ENCODE measurements at regions not wholly inside any gene's neighbourhood (a gene's known extent, or its start where the extent isn't known, plus 50 kb on each side); places are given as distances from the start of the nearest gene placed in this dataset.

- DNase-seq (ENCODE audit: low read depth in 2 of 3, low spot score in 2 of 3) = no peak
Measured at GRCh38 chr12:90899456-90900182, 55.4 kb downstream of the CCER1 start.

- DNase-seq (ENCODE audit: low read depth in 2 of 3, low spot score in 2 of 3) = no peak
Measured at GRCh38 chr12:90897986-90898385, 57.0 kb downstream of the CCER1 start.

- no peak for DNase-seq (ENCODE audit: low read depth in 2 of 3, low spot score in 2 of 3)
Measured at GRCh38 chr12:90897316-90897715, 57.7 kb downstream of the CCER1 start.

DNA sequence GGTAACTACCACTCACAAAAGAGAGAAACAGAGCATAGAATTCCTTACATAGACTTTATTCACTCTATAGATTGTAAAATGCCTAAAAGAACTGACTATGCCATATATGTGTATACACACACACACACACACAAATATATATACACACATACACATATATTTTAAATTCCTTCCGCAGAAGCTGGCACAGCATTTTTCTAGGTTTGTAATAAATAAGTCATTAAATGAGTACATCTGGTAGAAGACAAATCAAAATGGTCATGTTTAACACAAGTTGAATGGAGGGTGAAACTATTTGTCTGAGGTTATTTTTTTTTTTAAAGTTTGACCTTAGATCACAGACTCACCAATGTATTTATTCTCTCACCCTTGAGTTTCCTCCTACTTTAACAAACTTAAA lies 58.2 kb downstream of the CCER1 start:
- DNase-seq (ENCODE audit: low read depth in 2 of 3, low spot score in 2 of 3) = no peak

DNA sequence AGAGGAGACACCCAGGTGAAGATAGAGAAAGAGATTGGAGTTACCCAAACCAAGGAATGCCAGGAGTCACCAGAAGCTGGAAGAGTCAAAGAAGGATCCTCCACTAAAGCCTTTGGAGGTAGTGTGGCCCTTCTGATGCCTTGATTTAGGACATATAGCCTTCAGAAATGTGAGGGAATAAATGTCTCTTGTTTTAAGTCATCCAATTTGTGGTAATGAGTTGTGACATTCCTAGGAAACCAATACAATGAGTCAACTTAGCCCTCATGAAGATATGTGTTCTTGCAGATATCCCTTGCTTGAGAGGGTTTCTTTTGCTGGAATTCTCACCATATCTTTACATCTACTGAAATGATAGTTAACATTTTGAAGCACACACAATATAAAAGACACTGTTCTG lies 58.8 kb downstream of the CCER1 start:
- DNase-seq (ENCODE audit: low read depth in 2 of 3, low spot score in 2 of 3) = no peak

DNA sequence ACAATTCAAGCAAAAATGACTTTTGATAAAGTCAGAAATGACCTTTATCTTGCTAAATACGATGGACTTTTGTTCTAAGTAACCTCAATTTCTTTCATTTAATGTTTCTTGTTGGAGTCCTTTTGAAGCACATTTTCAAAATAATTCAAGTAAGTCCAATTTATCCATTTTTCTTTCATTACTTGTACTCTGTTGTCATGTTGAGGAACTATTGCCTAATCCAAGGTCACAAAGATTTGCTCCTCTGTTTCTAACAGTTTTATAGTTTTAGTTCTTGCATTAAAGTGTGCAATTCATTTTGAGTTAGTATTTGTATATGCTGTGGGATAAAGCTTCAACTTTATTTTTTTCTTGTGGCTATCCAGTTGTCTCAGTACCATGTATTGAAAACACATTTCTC lies 66.7 kb downstream of the CCER1 start:
- DNase-seq (ENCODE audit: low read depth in 2 of 3, low spot score in 2 of 3) = no peak

DNA sequence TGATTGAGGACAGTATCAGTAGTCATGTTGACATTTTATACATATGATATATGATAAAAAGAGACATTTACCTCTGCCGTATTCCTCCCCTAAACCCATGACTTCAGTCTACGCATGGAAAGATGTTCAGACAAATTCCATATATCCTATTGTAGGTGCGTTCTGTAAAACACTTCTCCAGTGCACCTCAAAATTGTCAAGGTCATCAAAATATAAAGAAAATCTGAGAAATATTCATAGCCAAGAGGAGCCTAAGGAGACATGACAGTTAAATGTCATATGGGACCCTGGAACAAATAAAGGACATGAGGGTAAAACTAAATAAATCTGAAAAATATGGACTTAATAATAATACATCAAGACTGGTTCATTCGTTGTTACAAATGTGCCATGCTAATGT lies 71.5 kb downstream of the CCER1 start:
- no peak for DNase-seq (ENCODE audit: low read depth in 2 of 3, low spot score in 2 of 3)

- DNase-seq (ENCODE audit: low read depth in 2 of 3, low spot score in 2 of 3) = no peak
Measured at GRCh38 chr12:90871726-90872096, 83.3 kb downstream of the CCER1 start.

DNA sequence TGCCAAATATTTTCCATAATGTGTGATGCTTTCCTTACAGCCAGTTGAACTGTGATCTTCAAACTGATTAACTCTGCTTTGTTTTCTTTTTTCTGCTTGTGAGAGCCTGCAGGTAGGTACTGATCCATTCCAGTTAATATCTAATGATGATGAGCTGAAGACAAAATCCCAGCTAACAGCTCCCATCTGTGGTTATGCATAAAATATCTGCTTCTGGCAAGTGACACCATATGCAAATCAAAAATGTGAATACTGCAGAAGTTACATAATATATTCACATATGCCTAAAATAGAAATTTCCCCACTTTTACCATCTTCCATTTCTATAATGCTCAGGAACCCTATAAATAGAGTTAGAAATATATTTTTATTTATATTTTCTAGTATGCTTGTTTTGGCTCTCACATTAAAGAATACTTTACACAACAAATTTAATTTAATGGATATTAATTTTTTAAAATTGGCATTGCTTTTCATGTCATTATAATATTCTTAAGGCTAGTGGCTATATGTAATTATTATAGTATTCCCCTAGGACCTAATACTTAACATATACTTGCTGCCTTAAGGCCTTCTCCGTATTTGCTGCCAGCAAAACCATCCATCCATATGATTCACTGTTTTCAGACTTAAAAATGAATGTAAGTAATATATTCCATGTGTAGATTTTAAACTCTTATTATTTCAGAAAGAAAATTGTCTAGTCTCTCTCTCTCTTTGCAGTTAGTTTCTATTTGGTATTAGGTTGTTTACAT lies 83.8 kb downstream of the CCER1 start:
- no peak for DNase-seq (ENCODE audit: low read depth in 2 of 3, low spot score in 2 of 3)

GRCh38 chr12:90868626-90869025 lies 86.3 kb downstream of the CCER1 start:
- no peak for DNase-seq (ENCODE audit: low read depth in 2 of 3, low spot score in 2 of 3)

DNA sequence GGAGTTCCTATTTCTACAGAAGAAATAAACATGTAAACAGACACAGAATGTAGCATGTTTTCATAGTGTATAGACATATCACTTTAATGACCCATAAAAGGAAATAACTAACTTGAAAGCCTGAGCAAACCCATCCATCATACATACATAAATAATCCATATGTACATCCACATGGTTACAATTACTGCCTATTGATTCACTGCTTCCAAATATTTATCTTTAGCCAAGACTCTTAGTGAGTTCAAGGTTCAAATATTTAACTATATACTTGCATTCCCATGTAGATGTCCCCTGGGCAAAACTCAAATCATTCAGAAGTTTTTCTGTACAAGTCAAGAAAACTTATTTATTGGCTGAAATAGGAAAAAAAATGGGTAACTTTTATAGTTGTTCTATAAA lies 95.4 kb downstream of the CCER1 start:
- no peak for DNase-seq (ENCODE audit: low read depth in 2 of 3, low spot score in 2 of 3)

DNA sequence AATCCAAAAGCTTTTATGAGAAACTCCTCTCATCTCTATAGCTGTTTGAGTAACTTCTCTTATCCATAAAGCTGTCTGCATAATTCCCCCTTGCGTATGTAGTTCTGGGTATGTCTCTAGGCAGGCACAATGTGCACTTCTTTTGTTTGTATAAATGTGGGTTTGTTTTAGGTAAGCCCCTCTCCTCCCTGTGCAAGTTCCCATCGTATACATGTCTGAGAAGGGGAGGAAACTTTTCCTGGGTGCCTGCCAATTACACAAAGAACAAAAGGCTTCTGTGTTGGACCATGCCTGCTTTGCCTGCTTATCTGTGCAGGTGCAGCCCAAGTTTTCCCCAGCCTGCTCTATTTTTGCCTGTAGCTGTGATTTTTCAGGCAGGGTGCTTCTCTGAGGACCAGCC lies 96.7 kb downstream of the CCER1 start:
- DNase-seq (ENCODE audit: low read depth in 2 of 3, low spot score in 2 of 3) = no peak

DNA sequence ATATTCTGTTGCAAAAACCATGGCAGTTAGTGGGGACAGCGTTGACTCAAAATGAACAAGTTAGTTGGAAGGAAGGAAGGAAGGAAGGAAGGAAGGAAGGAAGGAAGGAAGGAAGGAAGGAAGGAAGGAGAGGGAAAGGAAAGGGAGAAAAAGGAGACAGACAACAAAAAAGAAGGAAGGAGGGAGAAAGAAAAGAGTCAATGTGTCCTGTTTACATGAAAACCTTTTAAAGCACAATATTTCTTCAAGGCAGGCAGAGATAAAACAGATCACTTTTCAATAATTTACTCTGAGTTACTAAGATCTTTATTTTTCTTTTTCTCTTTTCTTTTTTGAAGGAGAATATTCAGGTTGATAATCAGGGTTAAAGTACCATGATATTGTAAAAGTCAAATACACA lies 99.4 kb downstream of the CCER1 start:
- DNase-seq (ENCODE audit: low read depth in 2 of 3, low spot score in 2 of 3) = no peak

- DNase-seq (ENCODE audit: low read depth in 2 of 3, low spot score in 2 of 3) = no peak
Measured at GRCh38 chr12:90854136-90854689, 100.8 kb downstream of the CCER1 start.

DNA sequence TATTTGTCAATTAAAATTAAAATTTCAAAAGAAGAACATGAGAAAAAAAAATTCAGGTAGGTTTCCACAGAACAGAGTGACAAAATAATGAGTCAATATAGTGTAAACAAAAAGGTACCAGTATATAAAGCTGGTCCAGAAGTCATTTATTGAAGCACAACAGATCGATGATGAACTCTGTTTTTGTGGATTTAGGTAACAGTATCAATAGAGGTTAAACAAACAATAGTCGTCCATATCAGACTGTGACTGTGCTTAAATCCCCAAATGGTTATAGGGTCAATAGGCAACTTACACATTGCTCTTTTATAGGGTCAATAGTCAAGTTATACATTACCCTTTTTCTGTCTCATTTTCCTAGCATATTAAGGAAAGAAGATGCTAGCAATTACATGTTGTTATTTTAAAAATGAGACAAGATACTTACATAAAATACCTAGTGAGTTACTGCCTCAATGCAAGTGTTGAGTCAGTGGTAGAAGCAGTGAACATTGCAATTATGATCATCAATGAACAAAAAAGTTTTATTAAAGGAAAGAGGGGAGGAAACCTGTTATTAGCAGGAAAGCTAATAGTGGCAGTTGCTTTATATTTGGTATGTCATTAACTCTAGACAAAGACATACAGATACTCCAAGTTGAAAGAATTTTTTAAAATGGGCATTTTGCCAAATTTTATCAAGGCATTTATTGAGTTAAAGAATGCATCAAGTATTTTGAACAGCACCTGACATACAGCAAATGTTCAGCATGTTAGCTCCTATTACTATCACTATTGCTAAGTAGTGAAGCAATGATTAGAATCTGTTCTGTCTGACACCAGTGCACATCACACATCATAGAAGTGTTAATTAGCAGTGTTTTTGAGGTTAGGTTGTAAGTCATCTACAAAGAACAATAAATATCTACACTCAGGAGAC lies 102.9 kb downstream of the CCER1 start:
- no peak for DNase-seq (ENCODE audit: low read depth in 2 of 3, low spot score in 2 of 3)

GRCh38 chr12:90842477-90842876 lies 112.5 kb downstream of the CCER1 start:
- no peak for DNase-seq (ENCODE audit: low read depth in 2 of 3, low spot score in 2 of 3)

- no peak for DNase-seq (ENCODE audit: low read depth in 2 of 3, low spot score in 2 of 3)
Measured at GRCh38 chr12:90841336-90841735, 113.6 kb downstream of the CCER1 start.

GRCh38 chr12:90839346-90839745 lies 115.6 kb downstream of the CCER1 start:
- DNase-seq (ENCODE audit: low read depth in 2 of 3, low spot score in 2 of 3) = no peak

GRCh38 chr12:90836689-90837088 lies 118.3 kb downstream of the CCER1 start:
- no peak for DNase-seq (ENCODE audit: low read depth in 2 of 3, low spot score in 2 of 3)

DNA sequence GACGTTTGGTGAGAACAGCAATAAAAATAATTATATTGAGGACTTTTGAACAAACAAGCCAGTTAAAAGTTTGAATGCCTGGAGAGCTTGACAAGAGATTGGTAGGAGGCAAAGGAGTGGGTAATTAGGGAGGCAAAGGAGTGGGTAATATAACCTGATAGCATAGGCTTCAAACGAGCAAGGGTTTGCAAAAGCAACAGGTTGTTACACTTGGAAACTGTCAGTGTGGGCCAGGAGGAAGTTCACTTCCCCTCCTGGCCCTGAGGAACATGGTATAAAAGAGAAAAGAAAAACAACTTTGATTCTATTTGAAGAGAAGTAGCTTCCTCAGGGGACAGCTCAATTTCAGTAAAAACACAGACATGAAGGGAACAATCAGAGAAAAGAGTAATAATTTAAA lies 121.7 kb downstream of the CCER1 start:
- no peak for DNase-seq (ENCODE audit: low read depth in 2 of 3, low spot score in 2 of 3)

- no peak for DNase-seq (ENCODE audit: low read depth in 2 of 3, low spot score in 2 of 3)
Measured at GRCh38 chr12:90832427-90832826, 122.5 kb downstream of the CCER1 start.

GRCh38 chr12:90831712-90832111 lies 123.3 kb downstream of the CCER1 start:
- DNase-seq (ENCODE audit: low read depth in 2 of 3, low spot score in 2 of 3) = no peak
